ENCODE measurements at regions not wholly inside any gene's neighbourhood (a gene's known extent, or its start where the extent isn't known, plus 50 kb on each side); places are given as distances from the start of the nearest gene placed in this dataset.

GRCh38 chr22:47796128-47796908, 1033.9 kb downstream of the TBC1D22A start:
- DNase-seq, result no peak
- Histone ChIP-seq H3K4me3 (ENCODE audit: low read depth, low read length) (no peak overlapping the region), H3K36me3 (ENCODE audit: control insufficient read depth, insufficient read depth, low read length) (no peaks in the 10 kb centered on the region), H3K4me1 (ENCODE audit: control insufficient read depth, insufficient read depth, low read length, poor library complexity, severe bottlenecking) (no peaks in the 10 kb centered on the region), H3K27me3 (ENCODE audit: control insufficient read depth, insufficient read depth, low read length) (no peaks in the 10 kb centered on the region), H3K27ac (ENCODE audit: insufficient read depth, low read length, poor library complexity, severe bottlenecking) (no peak overlapping the region), H3K9me3 (ENCODE audit: control insufficient read depth in 2 of 2, low read length in 2 of 2) (no peaks in the 10 kb centered on the region)
- no peak for ATAC-seq (ENCODE audit: low read depth in 2 of 2)
- H3K27me3 Mint-ChIP-seq, result no peaks in the 10 kb centered on the region
- no peaks in the 10 kb centered on the region for H3K4me1 Mint-ChIP-seq
- H3K27ac Mint-ChIP-seq, result no peak overlapping the region
- no peak overlapping the region for H3K4me3 Mint-ChIP-seq
- no peaks in the 10 kb centered on the region for H3K36me3 Mint-ChIP-seq
- H3K9me3 Mint-ChIP-seq, result peaks cover 0 to 2% (median 0%) of the 10 kb centered on the region in 7 donors

- Mint-ChIP-seq H3K36me3 (no peaks in the 10 kb centered on the region), H3K27me3 (no peaks in the 10 kb centered on the region), H3K4me1 (no peaks in the 10 kb centered on the region), H3K27ac (no peak overlapping the region), H3K4me3 (no peak overlapping the region), H3K9me3 (peaks cover 0 to 2% (median 0%) of the 10 kb centered on the region in 7 donors)
- Histone ChIP-seq H3K36me3 (ENCODE audit: control insufficient read depth, insufficient read depth, low read length) (no peaks in the 10 kb centered on the region), H3K9me3 (ENCODE audit: control insufficient read depth in 2 of 2, low read length in 2 of 2) (no peaks in the 10 kb centered on the region), H3K4me1 (ENCODE audit: control insufficient read depth, insufficient read depth, low read length, poor library complexity, severe bottlenecking) (no peaks in the 10 kb centered on the region), H3K27me3 (ENCODE audit: control insufficient read depth, insufficient read depth, low read length) (no peaks in the 10 kb centered on the region), H3K4me3 (ENCODE audit: low read depth, low read length) (no peak overlapping the region), H3K27ac (ENCODE audit: insufficient read depth, low read length, poor library complexity, severe bottlenecking) (no peak overlapping the region)
- DNase-seq, result no peak
- ATAC-seq (ENCODE audit: low read depth in 2 of 2), result no peak
Observed at GRCh38 chr22:47795477-47796127, 1033.2 kb downstream of the TBC1D22A start.

- no peaks in the 10 kb centered on the region for H3K27me3 ChIP-seq (ENCODE audit: control insufficient read depth, insufficient read depth, low read length)
Observed at GRCh38 chr22:47794851-47795250, 1032.4 kb downstream of the TBC1D22A start.

GRCh38 chr22:47793304-47794101, 1031.1 kb downstream of the TBC1D22A start:
- ATAC-seq (ENCODE audit: low read depth in 2 of 2), result no peak
- Histone ChIP-seq H3K4me3 (ENCODE audit: low read depth, low read length) (no peak overlapping the region), H3K36me3 (ENCODE audit: control insufficient read depth, insufficient read depth, low read length) (no peaks in the 10 kb centered on the region), H3K4me1 (ENCODE audit: control insufficient read depth, insufficient read depth, low read length, poor library complexity, severe bottlenecking) (no peaks in the 10 kb centered on the region), H3K27me3 (ENCODE audit: control insufficient read depth, insufficient read depth, low read length) (no peaks in the 10 kb centered on the region), H3K27ac (ENCODE audit: insufficient read depth, low read length, poor library complexity, severe bottlenecking) (no peak overlapping the region), H3K9me3 (ENCODE audit: control insufficient read depth in 2 of 2, low read length in 2 of 2) (no peaks in the 10 kb centered on the region)
- no peak for DNase-seq
- Mint-ChIP-seq H3K27ac (no peak overlapping the region), H3K36me3 (no peaks in the 10 kb centered on the region), H3K9me3 (no peaks in the 10 kb centered on the region), H3K4me1 (no peaks in the 10 kb centered on the region), H3K4me3 (no peak overlapping the region), H3K27me3 (no peaks in the 10 kb centered on the region)

More at GRCh38 chr22:47794851-47795250, 1032.4 kb downstream of the TBC1D22A start:
- Histone ChIP-seq H3K27ac (ENCODE audit: insufficient read depth, low read length, poor library complexity, severe bottlenecking) (no peak overlapping the region), H3K4me3 (ENCODE audit: low read depth, low read length) (no peak overlapping the region), H3K9me3 (ENCODE audit: control insufficient read depth in 2 of 2, low read length in 2 of 2) (no peaks in the 10 kb centered on the region), H3K4me1 (ENCODE audit: control insufficient read depth, insufficient read depth, low read length, poor library complexity, severe bottlenecking) (no peaks in the 10 kb centered on the region), H3K36me3 (ENCODE audit: control insufficient read depth, insufficient read depth, low read length) (no peaks in the 10 kb centered on the region)
- no peak for DNase-seq
- H3K9me3 Mint-ChIP-seq, result peaks cover 0 to 2% (median 0%) of the 10 kb centered on the region in 7 donors
- no peak overlapping the region for H3K27ac Mint-ChIP-seq
- H3K4me3 Mint-ChIP-seq, result no peak overlapping the region
- no peaks in the 10 kb centered on the region for H3K36me3 Mint-ChIP-seq
- no peaks in the 10 kb centered on the region for H3K4me1 Mint-ChIP-seq
- no peak for ATAC-seq (ENCODE audit: low read depth in 2 of 2)
- no peaks in the 10 kb centered on the region for H3K27me3 Mint-ChIP-seq

- Histone ChIP-seq H3K27ac (ENCODE audit: insufficient read depth, low read length, poor library complexity, severe bottlenecking) (no peak overlapping the region), H3K4me1 (ENCODE audit: control insufficient read depth, insufficient read depth, low read length, poor library complexity, severe bottlenecking) (no peaks in the 10 kb centered on the region), H3K9me3 (ENCODE audit: control insufficient read depth in 2 of 2, low read length in 2 of 2) (peaks cover 0 to 3% of the 10 kb centered on the region in 2 experiments), H3K36me3 (ENCODE audit: control insufficient read depth, insufficient read depth, low read length) (no peaks in the 10 kb centered on the region), H3K4me3 (ENCODE audit: low read depth, low read length) (no peak overlapping the region), H3K27me3 (ENCODE audit: control insufficient read depth, insufficient read depth, low read length) (no peaks in the 10 kb centered on the region)
- DNase-seq (no peak), ATAC-seq (ENCODE audit: low read depth in 2 of 2) (no peak)
- Mint-ChIP-seq H3K4me1 (no peaks in the 10 kb centered on the region), H3K27ac (no peak overlapping the region), H3K4me3 (no peak overlapping the region), H3K27me3 (peaks cover 4% of the 10 kb centered on the region), H3K36me3 (no peaks in the 10 kb centered on the region), H3K9me3 (no peaks in the 10 kb centered on the region)
Observed at GRCh38 chr22:47789171-47789570, 1026.7 kb downstream of the TBC1D22A start.

GRCh38 chr22:47788461-47788860, 1026.0 kb downstream of the TBC1D22A start:
- Histone ChIP-seq H3K27me3 (ENCODE audit: control insufficient read depth, insufficient read depth, low read length) (no peaks in the 10 kb centered on the region), H3K36me3 (ENCODE audit: control insufficient read depth, insufficient read depth, low read length) (no peaks in the 10 kb centered on the region), H3K4me3 (ENCODE audit: low read depth, low read length) (no peak overlapping the region), H3K27ac (ENCODE audit: insufficient read depth, low read length, poor library complexity, severe bottlenecking) (no peak overlapping the region), H3K9me3 (ENCODE audit: control insufficient read depth in 2 of 2, low read length in 2 of 2) (peaks cover 0 to 3% of the 10 kb centered on the region in 2 experiments), H3K4me1 (ENCODE audit: control insufficient read depth, insufficient read depth, low read length, poor library complexity, severe bottlenecking) (no peaks in the 10 kb centered on the region)
- no peak overlapping the region for H3K27ac Mint-ChIP-seq
- H3K4me1 Mint-ChIP-seq, result no peaks in the 10 kb centered on the region
- H3K4me3 Mint-ChIP-seq, result no peak overlapping the region
- DNase-seq (no peak), ATAC-seq (ENCODE audit: low read depth in 2 of 2) (no peak)
- H3K9me3 Mint-ChIP-seq, result peaks cover 0 to 2% (median 0%) of the 10 kb centered on the region in 7 donors
- peaks cover 4% of the 10 kb centered on the region for H3K27me3 Mint-ChIP-seq
- H3K36me3 Mint-ChIP-seq, result no peaks in the 10 kb centered on the region

- H3K4me3 ChIP-seq (ENCODE audit: low read depth, low read length), result no peak overlapping the region
- no peak for DNase-seq
- no peak overlapping the region for H3K27ac ChIP-seq (ENCODE audit: insufficient read depth, low read length, poor library complexity, severe bottlenecking)
- Mint-ChIP-seq H3K4me1 (no peaks in the 10 kb centered on the region), H3K27me3 (peaks cover 4% of the 10 kb centered on the region), H3K27ac (no peak overlapping the region), H3K36me3 (no peaks in the 10 kb centered on the region), H3K9me3 (peaks cover 0 to 2% (median 0%) of the 10 kb centered on the region in 7 donors), H3K4me3 (no peak overlapping the region)
- peaks cover 0 to 3% of the 10 kb centered on the region in 2 experiments for H3K9me3 ChIP-seq (ENCODE audit: control insufficient read depth in 2 of 2, low read length in 2 of 2)
- no peaks in the 10 kb centered on the region for H3K27me3 ChIP-seq (ENCODE audit: control insufficient read depth, insufficient read depth, low read length)
- no peaks in the 10 kb centered on the region for H3K4me1 ChIP-seq (ENCODE audit: control insufficient read depth, insufficient read depth, low read length, poor library complexity, severe bottlenecking)
- no peak for ATAC-seq (ENCODE audit: low read depth in 2 of 2)
- no peaks in the 10 kb centered on the region for H3K36me3 ChIP-seq (ENCODE audit: control insufficient read depth, insufficient read depth, low read length)
Observed at GRCh38 chr22:47787501-47788227, 1025.2 kb downstream of the TBC1D22A start.
